ENCODE measurements at regions not wholly inside any gene's neighbourhood (a gene's known extent, or its start where the extent isn't known, plus 50 kb on each side); places are given as distances from the start of the nearest gene placed in this dataset.
"Not testable (repeated sequence)": the region's sequence is repeated elsewhere in the genome, so short reads cannot be mapped to it uniquely, and the experiment has no call there.

- no peak for DNase-seq
Observed at GRCh38 chr5:67732921-67733320, 482.6 kb upstream of the PIK3R1 start.

DNA sequence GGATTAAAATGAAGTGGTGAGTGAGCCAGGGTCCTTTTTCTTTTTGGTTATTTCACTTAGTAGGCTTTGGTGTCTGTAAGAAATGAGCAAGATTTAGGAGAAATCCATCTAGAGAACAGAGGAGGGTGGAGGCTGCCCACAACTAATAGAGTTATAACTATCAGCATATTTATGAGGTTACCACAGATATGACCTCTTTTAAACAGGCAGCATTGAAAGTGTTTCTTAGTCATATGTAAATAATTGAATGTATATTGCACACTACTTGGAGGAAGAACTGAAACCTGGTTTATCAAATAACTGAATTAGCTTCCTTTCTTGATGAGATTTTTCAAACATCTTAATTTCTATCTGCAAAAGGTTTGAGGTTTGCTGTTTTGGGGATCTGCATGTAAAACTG, 483.1 kb upstream of the PIK3R1 start:
- DNase-seq: no peak

DNA sequence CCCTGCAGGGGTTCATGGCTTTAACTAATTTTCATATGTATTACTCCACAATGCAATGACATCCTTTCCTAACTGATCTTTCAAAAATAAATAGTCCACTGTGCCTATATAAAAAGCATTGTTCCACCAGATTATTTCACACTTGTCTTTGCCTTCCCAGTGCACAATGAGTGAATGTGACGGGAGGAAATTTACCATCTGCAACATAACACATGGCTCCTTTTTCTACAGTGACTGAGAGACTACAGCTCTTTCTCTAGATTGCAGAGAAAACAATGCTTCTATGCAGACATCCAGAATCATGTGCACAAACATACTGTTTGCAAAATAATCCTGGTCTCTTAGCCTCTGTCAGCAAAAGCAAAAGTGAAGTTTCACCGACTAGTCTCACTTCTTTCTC, 483.7 kb upstream of the PIK3R1 start:
- DNase-seq: no peak

GRCh38 chr5:67730917-67731474, 484.6 kb upstream of the PIK3R1 start:
- no peak for DNase-seq

DNA sequence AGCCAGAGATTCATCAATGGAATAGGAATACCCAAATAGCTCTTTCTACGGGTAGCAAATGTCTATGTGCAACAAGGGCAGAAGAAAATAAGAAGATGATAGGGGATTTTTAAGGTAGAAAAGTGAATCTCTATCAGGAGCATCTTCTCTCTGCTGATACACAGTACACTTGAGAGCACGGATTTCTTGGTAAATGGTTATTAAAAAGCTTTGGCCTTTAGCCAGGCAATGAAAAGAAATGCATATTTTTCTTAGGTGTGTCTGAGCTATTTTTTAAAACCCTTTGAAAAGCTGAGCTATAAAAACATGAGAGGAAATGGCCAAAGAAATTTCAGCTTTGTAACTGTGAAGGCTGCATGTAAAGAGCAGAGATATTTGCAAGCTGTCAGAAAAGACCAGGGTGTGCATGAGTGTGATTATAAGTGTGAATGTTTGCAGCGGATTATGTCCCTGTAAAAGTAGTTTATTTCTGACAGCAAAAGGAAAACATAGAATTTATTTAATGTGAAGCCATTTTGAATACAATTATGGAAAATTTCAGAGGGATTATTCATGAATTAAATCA, 487.1 kb upstream of the PIK3R1 start:
- no peak for DNase-seq

GRCh38 chr5:67725604-67726003, 490.0 kb upstream of the PIK3R1 start:
- DNase-seq: no peak

GRCh38 chr5:67724412-67725135, 491.0 kb upstream of the PIK3R1 start:
- DNase-seq: no peak

- DNase-seq: no peak
Observed at GRCh38 chr5:67723873-67724272, 491.7 kb upstream of the PIK3R1 start.

- DNase-seq: not testable (repeated sequence)
Observed at GRCh38 chr5:67722582-67722981, 493.0 kb upstream of the PIK3R1 start.

DNA sequence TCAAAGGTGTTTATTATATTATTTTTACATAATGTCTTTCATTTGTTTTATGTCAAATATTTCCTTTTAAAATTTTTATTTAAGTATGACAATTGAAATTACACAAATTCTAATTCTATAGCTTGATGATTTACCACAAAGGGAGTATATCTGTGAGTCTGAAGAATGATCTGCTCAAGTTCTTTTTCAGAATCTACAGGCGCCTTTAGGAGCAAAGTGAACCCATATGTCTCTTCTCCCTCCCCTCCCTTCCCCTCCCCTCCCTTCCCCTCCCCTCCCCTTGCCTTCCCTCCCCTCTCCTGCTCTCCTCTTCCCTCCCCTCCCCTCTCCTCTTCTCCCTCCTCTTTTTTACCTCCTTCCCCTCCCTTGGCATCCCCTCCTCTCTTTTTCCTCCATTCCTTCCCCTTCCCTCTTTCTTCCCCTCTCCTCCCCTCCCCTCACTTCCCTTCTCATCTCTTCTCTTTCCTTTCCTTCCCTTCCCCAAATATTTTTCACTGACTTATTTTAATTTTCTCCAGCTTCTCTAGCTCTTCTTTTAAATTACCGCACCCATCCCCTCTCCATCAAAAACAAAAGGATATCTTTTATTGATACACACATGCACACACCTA, 495.3 kb upstream of the PIK3R1 start:
- DNase-seq: no peak

GRCh38 chr5:67702008-67702407, 505.4 kb upstream of the CD180 start:
- no peak for DNase-seq

GRCh38 chr5:67699560-67699959, 503.0 kb upstream of the CD180 start:
- no peak for DNase-seq

GRCh38 chr5:67696446-67696845, 499.8 kb upstream of the CD180 start:
- no peak for DNase-seq

- DNase-seq: no peak
Observed at GRCh38 chr5:67695369-67695768, 498.8 kb upstream of the CD180 start.

DNA sequence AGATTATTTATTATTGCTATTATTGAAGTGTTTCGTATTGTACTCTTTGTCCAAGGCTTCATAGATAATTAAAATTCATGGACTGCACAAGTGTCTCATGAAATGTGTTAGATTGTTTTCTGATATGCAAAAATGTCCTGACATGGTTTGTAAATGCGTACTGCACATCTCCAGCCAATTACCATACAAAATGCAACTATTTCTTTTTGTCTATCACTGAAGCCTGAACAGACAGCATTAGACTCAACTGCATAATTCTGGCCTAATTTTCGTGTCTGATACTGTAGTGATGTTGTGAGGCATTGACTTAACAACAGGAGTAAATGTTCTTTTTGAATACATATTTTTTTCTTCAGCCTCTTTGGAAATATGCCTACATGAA, 498.2 kb upstream of the CD180 start:
- no peak for DNase-seq

- DNase-seq: no peak
Observed at GRCh38 chr5:67693956-67694809, 497.6 kb upstream of the CD180 start.

DNA sequence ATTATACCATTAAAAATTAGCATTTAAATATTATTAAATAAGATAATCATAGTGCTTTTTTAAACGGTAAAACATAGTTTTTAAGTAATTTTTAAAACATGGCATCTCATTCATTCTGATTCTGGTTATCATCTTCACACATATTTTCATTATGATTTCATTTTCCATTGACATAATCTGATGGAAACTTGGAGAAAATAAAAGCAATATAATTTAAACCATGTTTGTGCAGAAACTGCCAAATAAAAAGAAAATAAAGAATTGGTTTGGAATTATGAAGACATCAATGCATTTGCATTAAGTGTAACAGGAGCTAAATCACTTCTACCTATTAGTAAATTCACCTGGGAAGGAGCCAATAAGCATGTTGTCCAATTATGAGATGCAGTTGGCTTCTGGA, 490.1 kb upstream of the CD180 start:
- DNase-seq: no peak

GRCh38 chr5:67681703-67682102, 485.1 kb upstream of the CD180 start:
- DNase-seq: no peak

DNA sequence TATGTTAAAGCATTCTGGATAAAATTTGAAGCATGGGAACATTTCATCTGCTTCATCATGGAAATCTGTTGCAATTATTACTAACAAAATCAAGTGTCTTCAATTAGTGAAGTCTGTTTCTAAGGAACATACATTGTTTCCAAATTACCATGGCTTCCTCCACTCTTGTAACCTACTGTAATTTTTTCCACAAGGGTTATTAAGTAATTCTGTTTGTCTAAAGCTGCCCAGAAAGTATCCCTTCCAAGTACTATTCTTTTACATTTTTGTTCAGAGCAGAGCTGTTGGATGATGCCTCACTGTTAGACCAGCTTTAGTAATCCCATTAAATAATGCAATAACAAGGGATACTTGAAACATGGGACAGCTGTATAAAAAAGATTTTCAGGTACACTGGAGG, 483.5 kb upstream of the CD180 start:
- no peak for DNase-seq

GRCh38 chr5:67679184-67679841, 482.7 kb upstream of the CD180 start:
- no peak for DNase-seq

- DNase-seq: no peak
Observed at GRCh38 chr5:67678594-67678993, 482.0 kb upstream of the CD180 start.

DNA sequence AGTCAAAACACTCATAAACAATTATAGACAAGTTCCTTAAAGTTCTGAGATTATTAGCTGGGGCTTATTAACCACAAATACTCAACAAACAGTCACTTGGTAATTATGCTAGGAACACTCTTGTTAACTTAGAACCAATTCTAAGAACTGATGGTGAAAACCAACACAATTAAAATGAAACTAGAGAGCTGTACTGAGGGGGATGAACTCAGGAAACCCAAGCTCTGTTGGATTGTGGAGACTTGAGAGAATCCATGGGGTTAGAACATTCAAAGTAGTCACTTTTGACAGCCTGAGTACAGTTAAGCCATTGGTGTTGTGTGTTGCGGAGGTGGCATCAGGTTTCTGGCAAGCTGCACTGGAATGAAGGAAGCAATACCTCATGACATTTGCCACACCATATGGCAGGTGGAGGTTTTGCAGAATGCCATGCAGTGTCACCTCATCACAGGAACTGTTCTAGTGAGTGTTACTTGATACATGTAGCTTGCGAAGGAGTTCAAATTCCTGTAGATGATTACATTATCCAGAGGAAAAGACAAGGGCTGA, 480.9 kb upstream of the CD180 start:
- DNase-seq: no peak

All from SHP77 (cell line).